HCT116 (cell line): ENCODE measurements at regions not wholly inside any gene's neighbourhood (a gene's known extent, or its start where the extent isn't known, plus 50 kb on each side); places are given as distances from the start of the nearest gene placed in this dataset.

Source experiments
- ATAC-seq: fragments of 200-7000 bp; cut with Tn5 transposase; 2 replicates; pipeline ENCODE4 v1.9.1; 2020; ENCODE audit warnings: mild to moderate bottlenecking, moderate library complexity
- BruUV-seq: library from RNA; stranded (reverse); fragments of 400-500 nt; replicated peaks from 2 replicates; lab custom pipeline; 2021; lab: Mats Ljungman, UMichigan
- CTCF ChIA-PET: fragments of 300-600 bp; sonication (Branson Sonifier 250); formaldehyde crosslinking; loops from one replicate; lab custom pipeline; 2021; ENCODE audit warnings: antibody characterized with exemption; lab: Charles Lee
- POLR2A ChIA-PET: fragments of 300-600, 350-600 bp; sonication (Branson Sonifier 250); formaldehyde crosslinking; loops from one replicate; lab custom pipeline; 2021; ENCODE audit warnings: antibody characterized with exemption; lab: Charles Lee
- RAD21 ChIA-PET, 2 experiments: fragments of 300-600 bp; sonication (Branson Sonifier 250); formaldehyde crosslinking; loops; one replicate each; lab custom pipeline; 2023; ENCODE audit warnings: low total read pairs in 2 of 2; ENCODE audit not compliant: uncharacterized antibody in 2 of 2, unreplicated experiment in 2 of 2, low non-redundant PET in 1 of 2; lab: Charles Lee
- DNase-seq: peaks from one replicate; pipeline ENCODE4 v3.0.0-alpha.2; 2010; ENCODE audit warnings: low read depth, low spot score
- H2AFZ ChIP-seq: fragments of 200-600 bp; shearing (Covaris generic), sonication (generic); 2 replicates; pipeline ENCODE4 v1.6.1; 2017; ENCODE audit warnings: low read depth, mixed run types, mixed read lengths, antibody characterized with exemption, low read length; ENCODE audit not compliant: poor library complexity, severe bottlenecking
- H3K27ac ChIP-seq: 2 replicates; pipeline ENCODE4 v1.5.1; 2012; ENCODE audit warnings: low read depth, low read length
- H3K27me3 ChIP-seq: fragments of 200-600 bp; sonication (generic); 2 replicates; pipeline ENCODE4 v1.6.1; 2016; ENCODE audit warnings: mixed run types, low read length, mixed read lengths; ENCODE audit not compliant: insufficient read depth
- H3K36me3 ChIP-seq, 2 experiments: fragments of 200-500 bp in 1 of 2; fragments of 200-600 bp in 1 of 2; sonication (Bioruptor generic) in 1 of 2; sonication (generic) in 1 of 2; 2 replicates each; pipeline versions ENCODE4 v1.5.1 to v1.6.1; 2014 to 2016; ENCODE audit warnings: low read length in 2 of 2, inconsistent platforms in 1 of 2, mixed read lengths in 1 of 2, mixed run types in 1 of 2; ENCODE audit not compliant: insufficient read depth in 2 of 2, control insufficient read depth in 1 of 2
- H3K4me1 ChIP-seq, 2 experiments: fragments of 200-600 bp in 1 of 2; sonication (generic) in 1 of 2; 2 replicates each; pipeline versions ENCODE4 v1.5.1 to v1.6.1; 2012 to 2017; ENCODE audit warnings: low read length in 2 of 2, inconsistent platforms in 1 of 2, mild to moderate bottlenecking in 1 of 2, mixed read lengths in 1 of 2, mixed run types in 1 of 2, moderate library complexity in 1 of 2; ENCODE audit not compliant: insufficient read depth in 2 of 2, control insufficient read depth in 1 of 2
- H3K4me2 ChIP-seq: fragments of 200-600 bp; sonication (generic); 2 replicates; pipeline ENCODE4 v1.6.1; 2017; ENCODE audit warnings: mixed run types, low read length, mixed read lengths
- H3K4me3 ChIP-seq, 2 experiments: fragments of 200-600 bp in 1 of 2; sonication (generic) in 1 of 2; replicated peaks in 1 of 2; 2 replicates each; pipeline ENCODE4 v1.5.1; 2011 to 2016; ENCODE audit warnings: low read length in 2 of 2, control low read depth in 1 of 2, low read depth in 1 of 2, mild to moderate bottlenecking in 1 of 2, mixed read lengths in 1 of 2, mixed run types in 1 of 2
- H3K79me2 ChIP-seq: fragments of 200-600 bp; sonication (generic); 2 replicates; pipeline ENCODE4 v1.6.1; 2017; ENCODE audit warnings: mild to moderate bottlenecking, mixed run types, low read length, moderate library complexity, mixed read lengths; ENCODE audit not compliant: insufficient read depth
- H3K9ac ChIP-seq: fragments of 200-600 bp; sonication (generic); 2 replicates; pipeline ENCODE4 v1.6.1; 2016; ENCODE audit warnings: low read length, mixed read lengths
- H3K9me2 ChIP-seq: fragments of 200-600 bp; sonication (generic), shearing (Covaris generic); 2 replicates; pipeline ENCODE4 v1.6.1; 2017; ENCODE audit warnings: mixed run types, mild to moderate bottlenecking, moderate library complexity; ENCODE audit not compliant: insufficient read depth
- H3K9me3 ChIP-seq, 2 experiments: fragments of 200-500 bp in 1 of 2; fragments of 200-600 bp in 1 of 2; sonication (Bioruptor generic) in 1 of 2; sonication (generic) in 1 of 2; 2 replicates each; pipeline ENCODE4 v1.6.1; 2014 to 2017; ENCODE audit warnings: low read length in 2 of 2, mixed read lengths in 2 of 2, inconsistent platforms in 1 of 2, low read depth in 1 of 2, mild to moderate bottlenecking in 1 of 2, mixed run types in 1 of 2, moderate library complexity in 1 of 2; ENCODE audit not compliant: control insufficient read depth in 1 of 2, insufficient read depth in 1 of 2
- H4K20me1 ChIP-seq: fragments of 200-600 bp; sonication (generic), shearing (Covaris generic); 2 replicates; pipeline ENCODE4 v1.6.1; 2017; ENCODE audit warnings: mixed run types, mild to moderate bottlenecking, moderate library complexity; ENCODE audit not compliant: insufficient read depth
- CBX3 ChIP-seq: IDR thresholded peaks from 2 replicates; pipeline ENCODE4 v1.6.1; 2012; ENCODE audit warnings: low read depth
- CEBPB ChIP-seq: IDR thresholded peaks from 2 replicates; pipeline ENCODE4 v1.6.1; 2012; ENCODE audit warnings: low read depth
- CTCF ChIP-seq, 3 experiments: fragments of 200-600 bp in 1 of 3; sonication (generic) in 1 of 3; IDR thresholded peaks in 2 of 3; conservative IDR thresholded peaks in 1 of 3; 2 replicates each; pipeline ENCODE4 v1.5.1; 2012 to 2017; ENCODE audit warnings: low read depth in 2 of 3, low read length in 2 of 3, antibody characterized with exemption in 1 of 3, borderline replicate concordance in 1 of 3, control low read depth in 1 of 3, mild to moderate bottlenecking in 1 of 3, mixed read lengths in 1 of 3, mixed run types in 1 of 3, moderate library complexity in 1 of 3; ENCODE audit not compliant: insufficient read depth in 1 of 3
- EGR1 ChIP-seq: IDR thresholded peaks from 2 replicates; pipeline ENCODE4 v1.6.1; 2012; ENCODE audit warnings: low read depth
- ELF1 ChIP-seq: IDR thresholded peaks from 2 replicates; pipeline ENCODE4 v1.6.1; 2012; ENCODE audit warnings: low read depth, borderline replicate concordance
- EZH2 ChIP-seq: fragments of 200-600 bp; sonication (generic); IDR thresholded peaks from 2 replicates; pipeline ENCODE4 v1.6.1; 2017; ENCODE audit warnings: antibody characterized with exemption, mixed run types
- EZH2phosphoT487 ChIP-seq: fragments of 200-600 bp; IDR thresholded peaks from 2 replicates; pipeline ENCODE4 v1.6.1; 2018; ENCODE audit warnings: antibody characterized with exemption, borderline replicate concordance
- FOSL1 ChIP-seq: IDR thresholded peaks from 2 replicates; pipeline ENCODE4 v1.6.1; 2012; ENCODE audit warnings: low read depth
- JUND ChIP-seq: IDR thresholded peaks from 2 replicates; pipeline ENCODE4 v1.6.1; 2012
- MAX ChIP-seq: IDR thresholded peaks from 2 replicates; pipeline ENCODE4 v1.6.1; 2012
- POLR2A ChIP-seq: IDR thresholded peaks from 2 replicates; pipeline ENCODE4 v1.7.0; 2011; ENCODE audit warnings: borderline replicate concordance; ENCODE audit not compliant: insufficient read depth, insufficient read length; ENCODE audit errors: extremely low read depth
- POLR2AphosphoS5 ChIP-seq: IDR thresholded peaks from 2 replicates; pipeline ENCODE4 v1.6.1; 2011; ENCODE audit warnings: mild to moderate bottlenecking, low read depth, low read length, moderate library complexity
- SIN3A ChIP-seq: IDR thresholded peaks from 2 replicates; pipeline ENCODE4 v1.6.1; 2012; ENCODE audit warnings: low read depth
- SRF ChIP-seq: IDR thresholded peaks from 2 replicates; pipeline ENCODE4 v1.6.1; 2012; ENCODE audit warnings: low read depth
- TCF7L2 ChIP-seq: IDR thresholded peaks from 2 replicates; pipeline ENCODE4 v1.7.0; 2011; ENCODE audit warnings: borderline replicate concordance, inconsistent platforms; ENCODE audit not compliant: insufficient read depth, insufficient read length; ENCODE audit errors: extremely low read depth
- YY1 ChIP-seq: IDR thresholded peaks from 2 replicates; pipeline ENCODE4 v1.6.1; 2011; ENCODE audit warnings: low read length, low read depth, moderate library complexity, mild to moderate bottlenecking; ENCODE audit not compliant: insufficient replicate concordance; ENCODE audit errors: extremely low read depth
- ZBTB33 ChIP-seq: IDR thresholded peaks from 2 replicates; pipeline ENCODE4 v1.6.1; 2011; ENCODE audit warnings: mild to moderate bottlenecking, low read length, moderate library complexity; ENCODE audit not compliant: insufficient replicate concordance; ENCODE audit errors: extremely low read depth
- ZFX ChIP-seq: fragments of 450-650 bp; IDR thresholded peaks from 2 replicates; pipeline ENCODE4 v1.6.1; 2017
- ZNF274 ChIP-seq: fragments of 200-500 bp; sonication (Bioruptor generic); IDR thresholded peaks from 2 replicates; pipeline ENCODE4 v1.6.1; 2014; ENCODE audit warnings: mild to moderate bottlenecking, low read depth, low read length, inconsistent platforms
- intact Hi-C: fragments of 100-400 bp; cut with micrococcal nuclease; formaldehyde crosslinking; loops from 2 replicates; pipeline ENCODE4 v1.10.0; 2022
- TF ChIP-seq, protein P1 (sequence below): IDR thresholded peaks from 2 replicates; pipeline ENCODE4 v1.6.1; 2012

- Histone ChIP-seq H3K79me2 (no peaks in the 10 kb centered on the region), H3K4me2 (no peak overlapping the region), H3K27ac (no peak overlapping the region), H3K9me2 (no peaks in the 10 kb centered on the region), H3K36me3 (no peaks in the 10 kb centered on the region), H3K4me3 (no peak overlapping the region), H3K9me3 (no peaks in the 10 kb centered on the region), H4K20me1 (no peaks in the 10 kb centered on the region), H2AFZ (no peak overlapping the region), H3K27me3 (no peaks in the 10 kb centered on the region), H3K4me1 (no peaks in the 10 kb centered on the region), H3K9ac (no peak overlapping the region)
- POLR2A ChIA-PET = no interaction called here
- intact Hi-C loops = no loop called here
- RAD21 ChIA-PET = no interaction called here
- no peak for DNase-seq
- TF ChIP-seq ZBTB33 (no peak), FOSL1 (no peak), EZH2 (no peak), ELF1 (no peak), SRF (no peak), ZFX (no peak), JUND (no peak), EZH2phosphoT487 (no peak), EGR1 (no peak), MAX (no peak), ZNF274 (no peak), POLR2AphosphoS5 (no peak), TCF7L2 (no peak), POLR2A (no peak), CBX3 (no peak), SIN3A (no peak), CTCF (IDR thresholded peaks at IDR 0.05 in 2 of 3, conservative IDR thresholded peaks at IDR 0.05 in 1 of 3; ENCODE audit: borderline replicate concordance in 1 of 3, insufficient read depth in 1 of 3, low read depth in 2 of 3, low read length in 2 of 3) (no peak), YY1 (no peak), CEBPB (no peak)
- TF ChIP-seq, protein P1, sequence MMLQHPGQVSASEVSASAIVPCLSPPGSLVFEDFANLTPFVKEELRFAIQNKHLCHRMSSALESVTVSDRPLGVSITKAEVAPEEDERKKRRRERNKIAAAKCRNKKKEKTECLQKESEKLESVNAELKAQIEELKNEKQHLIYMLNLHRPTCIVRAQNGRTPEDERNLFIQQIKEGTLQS = no peak
- BruUV-seq = no TSS peak
- CTCF ChIA-PET = no interaction called here
- ATAC-seq = no peak
Measured at GRCh38 chr12:77549383-77550128, 281.1 kb upstream of the NAV3 start.
